ENCODE measurements at regions not wholly inside any gene's neighbourhood (a gene's known extent, or its start where the extent isn't known, plus 50 kb on each side); places are given as distances from the start of the nearest gene placed in this dataset.

DNA sequence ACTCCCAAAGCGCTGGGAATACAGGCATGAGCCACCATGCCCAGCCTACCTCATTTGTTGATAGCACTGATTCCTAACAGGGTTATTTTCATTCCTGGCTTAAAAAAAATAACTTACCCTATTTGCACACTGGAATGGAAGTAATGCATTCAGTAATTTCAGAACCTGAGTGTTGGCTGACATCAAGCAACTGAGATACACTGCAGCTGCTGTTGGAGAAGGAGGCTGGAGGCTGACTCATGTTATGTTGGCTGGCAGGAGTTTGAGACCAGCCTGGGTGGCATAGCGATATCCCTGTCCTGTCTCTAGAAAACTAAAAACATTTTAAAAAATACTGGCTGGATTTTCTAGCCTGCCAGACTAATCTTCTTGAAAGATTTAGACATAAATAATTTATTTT lies 385.1 kb upstream of the MEX3C start:
- TF ChIP-seq CTCF (IDR thresholded peaks at IDR 0.05; ENCODE audit: low read length) (no peak), EZH2 (optimal IDR thresholded peaks at IDR 0.05; ENCODE audit: low read depth, low read length) (no peak)
